ENCODE measurements at regions not wholly inside any gene's neighbourhood (a gene's known extent, or its start where the extent isn't known, plus 50 kb on each side); places are given as distances from the start of the nearest gene placed in this dataset.
"Not testable (repeated sequence)": the region's sequence is repeated elsewhere in the genome, so short reads cannot be mapped to it uniquely, and the experiment has no call there.

DNA sequence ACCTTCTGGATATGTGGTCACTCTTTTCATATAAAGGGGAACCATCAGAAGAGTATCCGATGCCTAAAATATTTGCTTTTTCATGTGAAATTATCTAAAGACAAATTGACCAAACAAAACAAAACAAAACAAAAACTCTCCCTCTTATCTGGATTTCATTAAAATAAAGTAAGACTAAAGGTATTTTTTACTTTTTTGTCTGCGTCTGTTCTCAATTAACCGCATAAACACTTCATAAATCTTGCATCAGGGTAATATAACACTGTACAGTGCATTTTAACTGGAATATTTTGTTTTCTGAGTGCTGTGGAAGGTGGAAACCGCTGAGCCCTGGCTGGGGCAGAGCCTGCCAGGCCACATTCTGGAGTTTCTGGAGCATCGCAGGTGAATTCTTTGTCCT, 234.1 kb upstream of the ZFP64 start:
- intact Hi-C loops (cut with DNase I) = no loop called here
- TF ChIP-seq POLR2AphosphoS5 (IDR thresholded peaks at IDR 0.05) (no peak), POLR2A (IDR thresholded peaks at IDR 0.05) (no peak)
- TF ChIP-seq, protein P1, sequence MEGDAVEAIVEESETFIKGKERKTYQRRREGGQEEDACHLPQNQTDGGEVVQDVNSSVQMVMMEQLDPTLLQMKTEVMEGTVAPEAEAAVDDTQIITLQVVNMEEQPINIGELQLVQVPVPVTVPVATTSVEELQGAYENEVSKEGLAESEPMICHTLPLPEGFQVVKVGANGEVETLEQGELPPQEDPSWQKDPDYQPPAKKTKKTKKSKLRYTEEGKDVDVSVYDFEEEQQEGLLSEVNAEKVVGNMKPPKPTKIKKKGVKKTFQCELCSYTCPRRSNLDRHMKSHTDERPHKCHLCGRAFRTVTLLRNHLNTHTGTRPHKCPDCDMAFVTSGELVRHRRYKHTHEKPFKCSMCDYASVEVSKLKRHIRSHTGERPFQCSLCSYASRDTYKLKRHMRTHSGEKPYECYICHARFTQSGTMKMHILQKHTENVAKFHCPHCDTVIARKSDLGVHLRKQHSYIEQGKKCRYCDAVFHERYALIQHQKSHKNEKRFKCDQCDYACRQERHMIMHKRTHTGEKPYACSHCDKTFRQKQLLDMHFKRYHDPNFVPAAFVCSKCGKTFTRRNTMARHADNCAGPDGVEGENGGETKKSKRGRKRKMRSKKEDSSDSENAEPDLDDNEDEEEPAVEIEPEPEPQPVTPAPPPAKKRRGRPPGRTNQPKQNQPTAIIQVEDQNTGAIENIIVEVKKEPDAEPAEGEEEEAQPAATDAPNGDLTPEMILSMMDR (IDR thresholded peaks at IDR 0.05) = no peak
- DNase-seq (ENCODE audit: low spot score) = no peak
- Histone ChIP-seq H3K9me3 (no peaks in the 10 kb centered on the region), H3K4me3 (no peak overlapping the region), H3K27me3 (replicated peaks; ENCODE audit: insufficient read depth) (no peaks in the 10 kb centered on the region), H3K27ac (no peak overlapping the region), H3K4me1 (replicated peaks) (no peaks in the 10 kb centered on the region), H3K36me3 (no peaks in the 10 kb centered on the region)
- 55% methylated on average over 5 of the region's 5 CpGs for WGBS

DNA sequence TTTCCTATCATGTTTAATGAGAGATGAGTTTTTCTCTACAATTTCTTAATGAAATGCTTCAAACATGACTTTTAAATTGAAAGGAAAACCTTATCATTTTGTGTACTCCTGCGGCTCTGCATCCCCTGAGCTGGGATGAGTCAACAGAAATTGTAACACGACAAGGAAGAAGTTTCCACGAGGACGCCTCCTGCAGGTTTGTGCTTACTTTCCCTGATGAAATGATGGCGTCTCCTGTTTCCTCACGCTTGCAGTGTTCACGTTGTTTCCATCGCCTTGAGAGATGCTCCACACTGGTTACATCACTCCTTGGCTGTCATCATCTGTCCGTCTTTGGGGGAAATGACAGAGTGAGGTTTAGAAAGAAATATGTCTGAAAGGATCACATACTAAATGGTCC, 233.7 kb upstream of the ZFP64 start:
- Histone ChIP-seq H3K4me3 (no peak overlapping the region), H3K4me1 (replicated peaks) (no peaks in the 10 kb centered on the region), H3K36me3 (no peaks in the 10 kb centered on the region), H3K9me3 (no peaks in the 10 kb centered on the region), H3K27me3 (replicated peaks; ENCODE audit: insufficient read depth) (no peaks in the 10 kb centered on the region), H3K27ac (no peak overlapping the region)
- intact Hi-C loops (cut with DNase I) = no loop called here
- TF ChIP-seq POLR2A (IDR thresholded peaks at IDR 0.05) (no peak), POLR2AphosphoS5 (IDR thresholded peaks at IDR 0.05) (no peak)
- TF ChIP-seq, protein P1 (IDR thresholded peaks at IDR 0.05) = no peak
- DNase-seq (ENCODE audit: low spot score) = no peak
- WGBS = 42% methylated on average over 9 of the region's 9 CpGs

DNA sequence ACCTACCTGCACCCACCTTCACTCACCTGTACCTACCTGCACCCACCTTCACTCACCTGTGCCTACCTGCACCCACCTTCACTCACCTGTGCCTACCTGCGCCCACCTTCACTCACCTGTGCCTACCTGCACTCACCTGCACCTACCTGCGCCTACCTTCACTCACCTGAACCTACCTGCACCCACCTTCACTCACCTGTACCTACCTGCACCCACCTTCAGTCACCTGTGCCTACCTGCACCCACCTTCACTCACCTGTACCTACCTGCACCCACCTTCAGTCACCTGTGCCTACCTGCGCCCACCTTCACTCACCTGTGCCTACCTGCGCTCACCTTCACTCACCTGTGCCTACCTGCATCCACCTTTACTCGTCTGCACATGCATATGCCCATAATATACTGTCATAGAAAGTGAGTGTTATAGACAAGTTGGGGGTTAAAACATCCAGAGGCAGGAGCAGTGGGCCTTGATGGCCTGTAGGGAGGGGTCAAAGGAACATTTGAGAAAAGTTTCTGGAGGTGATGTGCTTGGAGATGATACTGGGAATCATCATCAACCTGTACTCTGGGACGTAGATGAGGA, 232.9 kb upstream of the ZFP64 start:
- DNase-seq (ENCODE audit: low spot score); H3K4me1 ChIP-seq (replicated peaks); H3K27me3 ChIP-seq (replicated peaks; ENCODE audit: insufficient read depth); intact Hi-C loops (cut with DNase I); H3K4me3 ChIP-seq; H3K27ac ChIP-seq; H3K9me3 ChIP-seq; H3K36me3 ChIP-seq: not testable (repeated sequence)
- 84% methylated on average over 6 of the region's 6 CpGs for WGBS

DNA sequence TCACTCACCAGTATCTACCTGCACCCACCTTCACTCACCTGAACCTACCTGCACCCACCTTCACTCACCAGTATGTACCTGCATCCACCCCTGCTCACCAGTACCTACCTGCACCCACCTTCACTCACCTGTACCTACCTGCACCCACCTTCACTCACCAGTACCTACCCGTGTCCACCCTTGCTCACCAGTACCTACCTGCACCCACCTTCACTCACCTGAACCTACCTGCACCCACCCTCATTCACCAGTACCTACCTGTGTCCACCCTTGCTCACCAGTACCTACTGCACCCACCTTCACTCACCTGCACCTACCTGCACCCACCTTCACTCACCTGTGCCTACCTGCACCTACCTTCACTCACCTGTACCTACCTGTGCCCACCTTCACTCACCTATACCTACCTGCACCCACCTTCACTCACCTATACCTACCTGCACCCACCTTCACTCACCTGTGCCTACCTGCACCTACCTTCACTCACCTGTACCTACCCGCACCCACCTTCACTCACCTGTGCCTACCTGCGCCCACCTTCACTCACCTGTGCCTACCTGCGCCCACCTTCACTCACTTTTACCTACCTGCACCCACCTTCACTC, 232.1 kb upstream of the ZFP64 start:
- WGBS = 73% methylated on average over 4 of the region's 4 CpGs
- not testable (repeated sequence) for DNase-seq (ENCODE audit: low spot score); H3K27ac ChIP-seq

DNA sequence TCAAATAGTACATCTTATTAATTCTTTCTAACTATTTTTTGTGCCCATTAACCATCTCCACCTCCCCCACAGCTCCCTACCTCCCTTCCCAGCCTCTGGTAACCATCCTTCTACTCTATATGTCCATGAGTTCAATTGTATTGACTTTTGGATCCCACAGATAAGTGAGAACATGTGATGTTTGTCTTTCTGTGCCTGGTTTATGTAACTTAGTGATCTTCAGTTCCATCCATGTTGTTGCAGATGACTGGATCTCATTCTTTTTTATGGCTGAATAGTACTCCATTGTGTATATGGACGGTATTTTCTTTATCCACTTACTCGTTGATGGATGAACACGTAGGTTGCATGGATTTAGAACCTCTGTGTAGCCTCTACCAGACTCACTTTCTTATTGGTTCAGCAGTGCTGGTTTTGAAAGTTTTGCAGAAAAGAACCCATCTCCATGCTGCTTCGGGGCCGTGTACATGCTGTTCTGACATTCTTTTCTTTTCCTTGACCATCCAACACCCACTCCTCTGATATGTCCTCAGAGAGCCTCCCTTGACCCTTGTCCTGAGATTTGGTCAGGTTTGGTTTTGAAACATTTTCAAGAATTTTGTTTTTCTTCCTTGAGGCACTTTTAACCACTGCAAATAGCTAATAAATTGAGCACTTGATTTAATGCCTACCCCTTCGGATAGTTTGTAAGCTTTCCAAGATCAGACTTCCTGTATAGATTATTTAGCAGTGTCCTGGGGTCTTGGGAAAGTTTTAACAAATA, 231.2 kb upstream of the ZFP64 start:
- 62% methylated on average over 6 of the region's 6 CpGs for WGBS

More for the DNA sequence above, 232.1 kb upstream of the ZFP64 start:
- intact Hi-C loops (cut with DNase I); H3K9me3 ChIP-seq; H3K4me1 ChIP-seq (replicated peaks); H3K27me3 ChIP-seq (replicated peaks; ENCODE audit: insufficient read depth); H3K4me3 ChIP-seq; H3K36me3 ChIP-seq: not testable (repeated sequence)

More for the DNA sequence above, 231.2 kb upstream of the ZFP64 start:
- H3K36me3 ChIP-seq = no peaks in the 10 kb centered on the region
- no peak overlapping the region for H3K4me3 ChIP-seq
- TF ChIP-seq POLR2A (IDR thresholded peaks at IDR 0.05) (no peak), POLR2AphosphoS5 (IDR thresholded peaks at IDR 0.05) (no peak)
- TF ChIP-seq, protein P1 (IDR thresholded peaks at IDR 0.05) = no peak
- no peaks in the 10 kb centered on the region for H3K9me3 ChIP-seq
- intact Hi-C loops (cut with DNase I) = no loop called here
- H3K27ac ChIP-seq = no peak overlapping the region
- H3K4me1 ChIP-seq (replicated peaks) = no peaks in the 10 kb centered on the region
- no peak for DNase-seq (ENCODE audit: low spot score)
- H3K27me3 ChIP-seq (replicated peaks; ENCODE audit: insufficient read depth) = no peaks in the 10 kb centered on the region

Measured in prostate gland (tissue), 2 donors.